Right hindlimb (tissue), 1 donor: ENCODE measurements at regions not wholly inside any gene's neighbourhood (a gene's known extent, or its start where the extent isn't known, plus 50 kb on each side); places are given as distances from the start of the nearest gene placed in this dataset.

Source experiments
- DNase-seq: peaks from one replicate; pipeline ENCODE4 v3.0.0-alpha.2; 2018

DNA sequence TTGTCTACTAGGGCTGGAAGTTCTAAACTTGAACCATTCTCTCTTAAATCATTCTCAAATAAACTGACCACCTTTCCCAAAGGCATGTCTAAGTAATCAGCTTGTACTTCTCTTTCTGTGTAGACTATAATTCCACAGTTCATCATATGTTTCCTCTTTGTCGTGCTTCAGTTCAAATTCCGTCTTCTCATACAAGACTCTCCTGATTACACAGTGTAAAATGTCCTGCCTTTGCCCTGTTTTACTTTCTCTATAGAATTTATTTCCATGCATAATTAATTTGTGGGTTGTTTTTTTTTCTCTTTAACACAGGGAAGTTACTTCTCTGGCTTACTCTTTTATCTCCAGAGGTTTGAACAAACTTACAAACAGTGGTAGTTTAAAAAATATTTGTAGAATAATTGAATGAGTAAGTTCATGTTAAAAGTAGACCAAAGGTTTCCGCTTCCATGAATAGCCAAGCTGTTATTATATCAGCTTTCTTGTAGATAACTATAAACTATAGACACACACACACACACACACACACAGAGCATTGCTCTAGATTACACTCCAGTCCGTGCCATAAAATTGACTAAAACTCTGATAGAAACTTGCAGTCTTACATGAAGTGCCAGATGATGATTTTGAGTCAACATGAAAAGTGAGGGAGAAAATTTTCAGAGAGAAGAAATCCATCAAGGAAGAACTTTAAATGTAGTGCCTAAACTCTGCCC lies 119.0 kb downstream of the SUCNR1 start:
- DNase-seq = no peak

GRCh38 chr3:151995091-151995490 lies 121.6 kb downstream of the SUCNR1 start:
- no peak for DNase-seq

DNA sequence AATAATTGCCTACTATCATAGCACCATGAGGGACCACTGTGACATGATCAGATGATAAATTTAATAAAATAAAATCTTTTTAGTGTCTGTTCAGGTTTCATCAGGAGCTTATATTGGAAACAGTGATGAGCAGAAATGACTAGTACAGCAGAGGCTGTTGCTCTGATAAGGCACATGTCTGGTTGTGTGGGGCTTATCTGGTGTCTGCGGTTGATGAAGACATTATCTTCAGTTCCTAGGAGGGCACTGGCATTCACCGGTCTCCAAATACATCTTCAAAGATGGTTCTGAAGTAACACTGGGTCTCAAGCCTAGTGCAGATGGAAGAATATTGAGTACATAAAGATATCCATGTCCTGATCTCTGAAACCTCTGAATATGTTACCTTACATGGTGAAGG lies 125.3 kb downstream of the SUCNR1 start:
- no peak for DNase-seq

- DNase-seq = no peak
Observed at GRCh38 chr3:151999936-152000335, 126.5 kb downstream of the SUCNR1 start.

- no peak for DNase-seq
Observed at GRCh38 chr3:152011812-152012735, 138.6 kb downstream of the SUCNR1 start.

DNA sequence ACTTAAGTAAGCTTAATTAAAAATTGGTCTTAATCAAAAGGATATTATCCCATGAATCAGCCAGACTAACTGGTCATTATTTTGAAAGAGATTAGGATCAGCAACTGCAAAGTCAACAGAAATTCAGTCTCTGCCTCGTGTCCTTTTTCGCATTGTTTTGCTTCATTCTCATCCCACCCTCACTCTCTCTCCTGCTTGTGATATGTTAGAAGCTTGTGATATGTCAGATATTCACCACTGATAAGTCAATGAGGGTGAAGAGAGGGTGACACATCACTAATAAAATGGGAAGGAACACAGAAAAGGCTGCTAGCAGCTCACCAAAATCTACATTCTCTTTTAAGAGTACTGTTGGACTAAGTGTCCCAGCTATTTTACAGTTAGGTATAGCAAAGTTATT lies 146.1 kb downstream of the SUCNR1 start:
- no peak for DNase-seq

GRCh38 chr3:152021951-152022461 lies 148.6 kb downstream of the SUCNR1 start:
- no peak for DNase-seq

GRCh38 chr3:152026033-152026556 lies 152.7 kb downstream of the SUCNR1 start:
- no peak for DNase-seq

DNA sequence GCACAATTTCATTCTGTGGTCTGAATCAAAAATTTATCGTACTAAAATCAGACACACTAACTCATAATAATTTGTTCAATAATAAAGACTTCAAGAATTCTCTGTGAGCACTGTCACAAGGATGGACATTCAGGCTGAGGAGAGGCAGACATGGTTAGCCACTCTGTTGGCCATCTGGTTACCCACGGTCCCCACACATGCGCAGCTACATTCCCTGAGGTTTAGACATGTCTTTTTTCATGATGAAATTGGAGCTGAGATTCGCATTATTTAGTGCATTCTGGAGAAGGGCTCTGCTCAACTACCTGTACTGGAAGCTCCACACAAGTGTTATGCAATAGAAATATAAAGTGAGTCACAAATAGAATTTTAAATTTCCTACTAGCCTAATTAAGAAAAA lies 156.9 kb downstream of the SUCNR1 start:
- DNase-seq = no peak

DNA sequence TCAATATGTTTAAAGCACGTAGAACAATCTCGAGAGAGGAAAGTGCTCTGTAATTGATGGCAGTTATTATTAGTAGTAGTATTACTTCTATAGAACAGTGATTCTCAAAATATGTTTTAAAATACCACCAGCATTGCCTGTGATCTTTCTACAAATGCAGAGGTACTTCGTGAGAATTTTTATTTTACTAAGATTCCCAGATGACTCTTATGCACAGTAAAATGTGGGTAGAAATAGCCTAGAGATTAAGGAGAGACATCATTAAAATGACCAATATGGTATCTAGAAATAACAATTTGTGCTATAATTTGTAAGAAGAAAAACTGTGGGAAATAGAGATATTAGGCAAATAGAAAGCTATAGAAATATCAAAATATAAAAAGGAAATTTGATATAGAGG lies 157.9 kb downstream of the SUCNR1 start:
- DNase-seq = no peak

- no peak for DNase-seq
Observed at GRCh38 chr3:152037297-152037696, 163.9 kb downstream of the SUCNR1 start.

- no peak for DNase-seq
Observed at GRCh38 chr3:152037953-152038352, 164.5 kb downstream of the SUCNR1 start.

GRCh38 chr3:152038490-152038889 lies 165.0 kb downstream of the SUCNR1 start:
- no peak for DNase-seq

GRCh38 chr3:152039887-152040286 lies 166.4 kb downstream of the SUCNR1 start:
- no peak for DNase-seq

- DNase-seq = no peak
Observed at GRCh38 chr3:152040319-152040718, 166.9 kb downstream of the SUCNR1 start.

- no peak for DNase-seq
Observed at GRCh38 chr3:152043620-152044019, 170.2 kb downstream of the SUCNR1 start.

DNA sequence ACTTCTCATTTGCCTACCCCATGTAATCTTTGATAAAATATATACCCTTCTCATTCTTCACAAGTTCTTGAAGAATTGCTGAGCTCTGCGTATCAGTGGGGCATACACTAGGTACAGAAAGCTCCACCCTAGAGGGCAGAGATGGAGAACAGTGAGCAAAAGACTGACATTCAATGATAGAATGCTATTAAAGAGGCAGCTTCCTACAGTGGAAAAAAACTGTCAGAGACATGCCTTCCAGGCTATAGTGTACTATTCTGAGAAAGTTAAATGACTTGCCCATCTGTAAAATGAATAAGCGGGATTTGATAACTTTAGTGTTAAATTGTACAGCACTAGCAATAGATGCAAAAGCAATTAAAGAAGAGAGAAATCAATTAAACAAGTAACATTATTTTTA lies 172.8 kb downstream of the SUCNR1 start:
- DNase-seq = no peak

DNA sequence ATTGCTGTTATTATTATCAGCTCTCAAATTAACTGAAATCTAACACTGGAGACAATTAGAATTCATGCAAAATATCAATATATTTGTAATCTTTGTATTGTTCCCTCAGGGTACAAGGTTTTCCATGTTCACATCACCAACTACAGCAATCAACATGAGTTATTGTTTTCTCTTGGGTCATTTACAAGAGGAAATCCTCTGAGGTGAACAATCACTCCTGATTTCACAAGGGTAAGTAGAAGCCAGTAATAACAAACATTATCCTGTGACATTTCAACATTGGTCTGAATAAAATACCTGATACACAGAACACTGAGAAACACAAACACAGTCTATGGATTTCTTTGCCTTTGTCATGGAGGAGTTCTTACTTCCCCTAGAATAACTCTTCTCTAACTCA lies 174.0 kb downstream of the SUCNR1 start:
- no peak for DNase-seq

DNA sequence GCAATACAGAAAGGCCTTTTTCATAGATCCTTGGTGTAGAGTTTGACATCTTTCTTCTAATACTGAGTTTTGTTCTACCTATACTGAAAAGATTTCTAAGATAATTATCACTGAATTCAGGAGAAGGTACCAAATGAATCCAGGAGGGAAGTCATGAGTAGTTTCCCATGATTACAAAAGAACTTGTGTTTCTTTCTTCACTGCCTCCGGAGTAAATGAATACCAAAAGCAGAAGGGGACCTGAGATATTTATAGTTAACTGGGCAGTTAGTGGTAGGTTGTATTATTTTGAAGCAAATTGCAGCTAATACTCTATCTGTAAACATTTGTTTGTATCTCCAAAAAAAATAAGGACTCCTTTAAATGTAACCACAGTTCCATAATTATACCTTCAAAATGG lies 175.4 kb downstream of the SUCNR1 start:
- no peak for DNase-seq

- no peak for DNase-seq
Observed at GRCh38 chr3:152050903-152051302, 177.5 kb downstream of the SUCNR1 start.

DNA sequence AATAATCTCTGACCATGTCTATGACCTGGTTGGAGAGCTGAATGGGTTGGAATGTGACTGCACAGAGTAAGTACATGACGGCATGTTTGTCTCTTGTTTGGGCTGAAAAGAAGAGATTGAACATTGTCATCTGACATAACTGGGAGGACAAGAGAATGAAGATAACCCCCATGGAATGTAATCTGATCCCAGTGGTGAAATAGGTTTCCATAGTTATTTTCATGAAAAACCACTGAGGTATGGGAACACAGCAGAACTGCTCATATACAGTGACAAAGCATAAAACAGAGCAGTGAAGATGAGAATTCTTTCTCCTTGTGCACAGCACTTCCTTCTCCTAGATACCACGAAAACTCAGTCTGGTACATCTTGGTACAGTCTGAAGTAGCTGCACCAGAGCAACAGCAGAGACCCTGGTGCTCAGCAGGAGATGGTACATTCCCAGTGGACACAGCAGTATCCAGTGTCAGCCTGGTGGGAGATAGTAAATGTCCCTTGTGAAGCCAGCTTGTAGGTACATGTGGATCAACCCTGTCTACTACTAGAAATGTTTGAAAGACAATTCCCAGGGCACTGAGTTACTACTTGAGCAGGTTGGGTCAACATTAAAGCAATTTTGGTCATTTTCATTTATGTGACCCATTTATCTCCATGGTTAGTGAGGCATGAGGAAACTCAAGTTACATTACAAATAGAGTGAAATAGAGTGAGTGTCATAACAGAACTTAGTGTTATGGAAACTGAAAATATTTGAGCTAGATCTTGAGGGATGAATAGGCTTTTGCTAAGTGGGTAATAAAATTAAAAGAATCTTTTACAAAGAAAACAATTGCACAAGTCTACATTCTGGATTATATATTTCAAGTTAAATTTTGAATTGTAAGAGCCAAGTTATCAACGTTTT lies 178.3 kb downstream of the SUCNR1 start:
- DNase-seq = no peak

- DNase-seq = no peak
Observed at GRCh38 chr3:152053866-152054265, 180.4 kb downstream of the SUCNR1 start.

- DNase-seq = no peak
Observed at GRCh38 chr3:152054315-152054714, 180.9 kb downstream of the SUCNR1 start.
